ENCODE measurements at regions not wholly inside any gene's neighbourhood (a gene's known extent, or its start where the extent isn't known, plus 50 kb on each side); places are given as distances from the start of the nearest gene placed in this dataset.

GRCh38 chr5:120252839-120253238, 211.3 kb upstream of the PRR16 start:
- DNase-seq (ENCODE audit: low read depth), result peak; percentile 58

DNA sequence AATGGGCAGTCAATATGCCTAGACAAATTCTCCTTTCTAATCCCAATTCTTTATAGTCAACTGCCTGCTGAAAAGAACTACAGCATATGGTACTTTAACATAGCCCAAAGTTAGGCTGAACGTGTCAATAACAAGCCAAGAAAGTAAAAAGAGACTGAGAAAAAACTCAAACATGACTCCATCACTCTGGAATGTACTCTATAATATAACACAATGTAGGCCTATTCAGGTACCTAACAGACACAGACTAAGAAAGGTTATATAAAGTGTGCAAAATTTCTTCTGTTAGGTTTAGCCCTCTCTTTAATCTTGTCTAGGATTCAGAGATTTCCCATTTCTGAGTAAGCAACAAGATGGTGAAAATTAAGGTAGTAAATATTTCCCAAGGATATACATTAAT, 209.7 kb upstream of the PRR16 start:
- TF ChIP-seq, protein P1, sequence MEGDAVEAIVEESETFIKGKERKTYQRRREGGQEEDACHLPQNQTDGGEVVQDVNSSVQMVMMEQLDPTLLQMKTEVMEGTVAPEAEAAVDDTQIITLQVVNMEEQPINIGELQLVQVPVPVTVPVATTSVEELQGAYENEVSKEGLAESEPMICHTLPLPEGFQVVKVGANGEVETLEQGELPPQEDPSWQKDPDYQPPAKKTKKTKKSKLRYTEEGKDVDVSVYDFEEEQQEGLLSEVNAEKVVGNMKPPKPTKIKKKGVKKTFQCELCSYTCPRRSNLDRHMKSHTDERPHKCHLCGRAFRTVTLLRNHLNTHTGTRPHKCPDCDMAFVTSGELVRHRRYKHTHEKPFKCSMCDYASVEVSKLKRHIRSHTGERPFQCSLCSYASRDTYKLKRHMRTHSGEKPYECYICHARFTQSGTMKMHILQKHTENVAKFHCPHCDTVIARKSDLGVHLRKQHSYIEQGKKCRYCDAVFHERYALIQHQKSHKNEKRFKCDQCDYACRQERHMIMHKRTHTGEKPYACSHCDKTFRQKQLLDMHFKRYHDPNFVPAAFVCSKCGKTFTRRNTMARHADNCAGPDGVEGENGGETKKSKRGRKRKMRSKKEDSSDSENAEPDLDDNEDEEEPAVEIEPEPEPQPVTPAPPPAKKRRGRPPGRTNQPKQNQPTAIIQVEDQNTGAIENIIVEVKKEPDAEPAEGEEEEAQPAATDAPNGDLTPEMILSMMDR (IDR thresholded peaks at IDR 0.05; ENCODE audit: insufficient read depth, low read depth, low read length), result no peak
- TF ChIP-seq EZH2 (IDR thresholded peaks at IDR 0.05; ENCODE audit: insufficient read depth, low read length), result no peak
- Histone ChIP-seq H3K4me1 (ENCODE audit: insufficient read depth, low read length) (no peaks in the 10 kb centered on the region), H3K9me3 (ENCODE audit: insufficient read depth, low read depth, low read length) (no peaks in the 10 kb centered on the region), H2AFZ (ENCODE audit: low read depth, low read length) (no peak overlapping the region), H3K27me3 (ENCODE audit: insufficient read depth, low read length) (no peaks in the 10 kb centered on the region), H4K20me1 (ENCODE audit: insufficient read depth, low read length) (no peaks in the 10 kb centered on the region), H3K4me3 (ENCODE audit: insufficient read depth, low read depth, low read length) (no peak overlapping the region), H3K79me2 (ENCODE audit: insufficient read depth, low read length) (no peaks in the 10 kb centered on the region), H3K4me2 (ENCODE audit: low read length) (no peak overlapping the region), H3K27ac (ENCODE audit: low read depth, low read length) (no peak overlapping the region), H3K9ac (ENCODE audit: low read length) (no peak overlapping the region), H3K36me3 (ENCODE audit: insufficient read depth, low read length) (no peaks in the 10 kb centered on the region)
- no peak for FAIRE-seq
- no peak for DNase-seq (ENCODE audit: low read depth)
- Mint-ChIP-seq H3K4me1 (ENCODE audit: low read depth, unreplicated experiment) (peaks cover 16% of the 10 kb centered on the region), H3K27ac (ENCODE audit: unreplicated experiment) (no peak overlapping the region), H3K9me3 (ENCODE audit: unreplicated experiment) (peaks cover 2% of the 10 kb centered on the region), H3K4me3 (ENCODE audit: unreplicated experiment) (no peak overlapping the region), H3K36me3 (ENCODE audit: low read depth, unreplicated experiment) (no peaks in the 10 kb centered on the region), H3K27me3 (ENCODE audit: low read depth, unreplicated experiment) (no peaks in the 10 kb centered on the region)

More at GRCh38 chr5:120252839-120253238, 211.3 kb upstream of the PRR16 start:
- H3K36me3 ChIP-seq (ENCODE audit: insufficient read depth, low read length), result no peaks in the 10 kb centered on the region
- H3K27me3 ChIP-seq (ENCODE audit: insufficient read depth, low read length), result no peaks in the 10 kb centered on the region
- no peaks in the 10 kb centered on the region for H3K4me1 ChIP-seq (ENCODE audit: insufficient read depth, low read length)
- H3K4me3 ChIP-seq (ENCODE audit: insufficient read depth, low read depth, low read length), result no peak overlapping the region
- H3K4me2 ChIP-seq (ENCODE audit: low read length), result no peak overlapping the region
- H3K27ac ChIP-seq (ENCODE audit: low read depth, low read length), result no peak overlapping the region
- no peak overlapping the region for H3K27ac Mint-ChIP-seq (ENCODE audit: unreplicated experiment)
- no peak overlapping the region for H3K9ac ChIP-seq (ENCODE audit: low read length)
- FAIRE-seq, result no peak
- H4K20me1 ChIP-seq (ENCODE audit: insufficient read depth, low read length), result no peaks in the 10 kb centered on the region
- no peaks in the 10 kb centered on the region for H3K79me2 ChIP-seq (ENCODE audit: insufficient read depth, low read length)
- no peaks in the 10 kb centered on the region for H3K27me3 Mint-ChIP-seq (ENCODE audit: low read depth, unreplicated experiment)
- H3K4me3 Mint-ChIP-seq (ENCODE audit: unreplicated experiment), result no peak overlapping the region
- H3K4me1 Mint-ChIP-seq (ENCODE audit: low read depth, unreplicated experiment), result peaks cover 16% of the 10 kb centered on the region
- no peaks in the 10 kb centered on the region for H3K36me3 Mint-ChIP-seq (ENCODE audit: low read depth, unreplicated experiment)
- TF ChIP-seq EZH2 (IDR thresholded peaks at IDR 0.05; ENCODE audit: insufficient read depth, low read length), result no peak
- H3K9me3 ChIP-seq (ENCODE audit: insufficient read depth, low read depth, low read length), result no peaks in the 10 kb centered on the region
- H3K9me3 Mint-ChIP-seq (ENCODE audit: unreplicated experiment), result peaks cover 2% of the 10 kb centered on the region
- H2AFZ ChIP-seq (ENCODE audit: low read depth, low read length), result no peak overlapping the region

DNA sequence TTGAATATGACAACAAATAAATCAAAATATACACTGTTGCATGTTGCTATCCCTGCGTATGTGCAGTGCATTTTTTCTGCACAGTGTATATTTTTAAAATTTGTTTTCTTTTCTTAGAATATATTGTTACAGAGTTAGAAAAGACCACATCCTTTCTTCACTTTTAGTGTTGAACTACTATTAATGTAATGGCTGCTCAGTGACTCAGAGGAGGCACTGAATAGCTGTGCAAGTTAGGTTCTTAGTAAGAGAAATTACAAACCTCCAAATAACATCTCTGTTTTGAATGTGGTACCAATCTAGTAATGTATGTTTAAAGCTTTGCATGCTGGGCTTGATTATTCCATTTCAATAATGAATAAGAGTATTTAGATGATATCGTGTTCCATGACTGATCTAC, 208.9 kb upstream of the PRR16 start:
- H3K4me1 Mint-ChIP-seq (ENCODE audit: low read depth, unreplicated experiment), result peaks cover 16% of the 10 kb centered on the region
- Histone ChIP-seq H3K27me3 (ENCODE audit: insufficient read depth, low read length) (no peaks in the 10 kb centered on the region), H3K36me3 (ENCODE audit: insufficient read depth, low read length) (no peaks in the 10 kb centered on the region), H4K20me1 (ENCODE audit: insufficient read depth, low read length) (no peaks in the 10 kb centered on the region), H3K27ac (ENCODE audit: low read depth, low read length) (no peak overlapping the region), H3K4me3 (ENCODE audit: insufficient read depth, low read depth, low read length) (no peak overlapping the region), H3K79me2 (ENCODE audit: insufficient read depth, low read length) (no peaks in the 10 kb centered on the region), H3K4me2 (ENCODE audit: low read length) (no peak overlapping the region), H3K4me1 (ENCODE audit: insufficient read depth, low read length) (no peaks in the 10 kb centered on the region), H3K9me3 (ENCODE audit: insufficient read depth, low read depth, low read length) (no peaks in the 10 kb centered on the region), H3K9ac (ENCODE audit: low read length) (no peak overlapping the region), H2AFZ (ENCODE audit: low read depth, low read length) (no peak overlapping the region)
- no peaks in the 10 kb centered on the region for H3K27me3 Mint-ChIP-seq (ENCODE audit: low read depth, unreplicated experiment)
- no peak for DNase-seq (ENCODE audit: low read depth)
- no peak overlapping the region for H3K4me3 Mint-ChIP-seq (ENCODE audit: unreplicated experiment)
- H3K36me3 Mint-ChIP-seq (ENCODE audit: low read depth, unreplicated experiment), result no peaks in the 10 kb centered on the region
- FAIRE-seq, result no peak
- TF ChIP-seq, protein P1 (IDR thresholded peaks at IDR 0.05; ENCODE audit: insufficient read depth, low read depth, low read length), result no peak
- TF ChIP-seq EZH2 (IDR thresholded peaks at IDR 0.05; ENCODE audit: insufficient read depth, low read length), result no peak
- no peaks in the 10 kb centered on the region for H3K9me3 Mint-ChIP-seq (ENCODE audit: unreplicated experiment)
- H3K27ac Mint-ChIP-seq (ENCODE audit: unreplicated experiment), result no peak overlapping the region
